SIG-M5 (cell line): ENCODE measurements at regions not wholly inside any gene's neighbourhood (a gene's known extent, or its start where the extent isn't known, plus 50 kb on each side); places are given as distances from the start of the nearest gene placed in this dataset.

Source experiments
- DNase-seq: peaks from one replicate; lab custom pipeline; 2025; lab: John Stamatoyannopoulos, UW

- no peak for DNase-seq
Measured at GRCh38 chr2:149741646-149742045, 154.1 kb upstream of the MMADHC start.

- DNase-seq: no peak
Measured at GRCh38 chr2:149740490-149740889, 152.9 kb upstream of the MMADHC start.

DNA sequence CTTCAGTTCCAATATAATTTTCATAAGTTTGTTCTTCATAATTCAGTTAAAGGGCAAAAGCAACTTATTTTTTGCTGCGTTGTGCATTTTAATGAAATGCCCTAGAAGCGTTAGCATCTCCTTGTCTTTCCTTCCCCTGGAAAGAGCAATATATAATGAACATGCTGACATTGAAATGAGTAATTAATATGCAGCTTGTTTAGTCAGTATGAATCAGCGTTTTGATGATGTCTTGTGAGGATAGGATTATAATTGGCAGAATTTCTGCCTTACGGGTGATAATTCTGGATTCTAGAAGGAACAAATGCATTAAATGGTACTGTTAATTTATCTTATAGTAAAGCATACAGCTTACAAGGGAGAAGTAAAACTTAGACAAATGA, 152.3 kb upstream of the MMADHC start:
- no peak for DNase-seq

GRCh38 chr2:149739171-149739882, 151.8 kb upstream of the MMADHC start:
- no peak for DNase-seq

DNA sequence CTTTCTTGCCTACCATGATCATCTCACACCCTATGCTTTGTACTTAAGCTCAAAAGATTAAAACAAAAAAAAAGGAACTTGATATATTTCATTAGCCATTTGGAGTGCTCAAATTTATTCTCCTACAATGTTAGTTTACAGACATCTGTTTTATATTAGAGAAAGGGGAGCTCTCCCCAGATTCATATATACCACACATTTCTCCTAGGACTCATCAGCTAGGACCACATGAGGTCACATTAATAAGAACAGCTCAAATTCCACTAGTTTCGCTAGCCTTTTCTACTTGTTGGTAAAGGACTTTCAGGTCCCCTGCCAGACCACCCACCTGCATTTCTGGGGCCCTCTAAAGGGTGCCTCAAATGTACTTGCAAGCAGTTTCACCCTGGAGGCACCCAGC, 151.2 kb upstream of the MMADHC start:
- no peak for DNase-seq

DNA sequence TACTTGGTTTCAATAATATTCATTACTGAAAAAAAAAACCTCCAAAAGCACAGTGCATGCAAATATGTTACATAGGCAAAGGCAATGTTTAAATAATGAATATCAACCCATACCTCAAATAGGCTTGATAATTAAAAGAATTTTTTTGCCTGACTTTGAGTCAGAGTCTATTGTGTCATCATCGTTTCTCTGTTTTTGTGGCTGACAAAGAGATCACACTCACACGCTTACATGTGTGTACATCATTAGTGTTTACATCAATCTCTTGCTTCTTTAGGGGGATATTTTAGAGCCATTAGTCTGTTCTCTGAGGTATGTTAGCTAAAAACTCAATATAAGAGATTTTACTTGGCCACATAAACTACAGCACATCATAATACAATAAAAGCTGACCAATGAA, 150.3 kb upstream of the MMADHC start:
- DNase-seq: no peak

GRCh38 chr2:149735237-149735958, 147.8 kb upstream of the MMADHC start:
- no peak for DNase-seq

DNA sequence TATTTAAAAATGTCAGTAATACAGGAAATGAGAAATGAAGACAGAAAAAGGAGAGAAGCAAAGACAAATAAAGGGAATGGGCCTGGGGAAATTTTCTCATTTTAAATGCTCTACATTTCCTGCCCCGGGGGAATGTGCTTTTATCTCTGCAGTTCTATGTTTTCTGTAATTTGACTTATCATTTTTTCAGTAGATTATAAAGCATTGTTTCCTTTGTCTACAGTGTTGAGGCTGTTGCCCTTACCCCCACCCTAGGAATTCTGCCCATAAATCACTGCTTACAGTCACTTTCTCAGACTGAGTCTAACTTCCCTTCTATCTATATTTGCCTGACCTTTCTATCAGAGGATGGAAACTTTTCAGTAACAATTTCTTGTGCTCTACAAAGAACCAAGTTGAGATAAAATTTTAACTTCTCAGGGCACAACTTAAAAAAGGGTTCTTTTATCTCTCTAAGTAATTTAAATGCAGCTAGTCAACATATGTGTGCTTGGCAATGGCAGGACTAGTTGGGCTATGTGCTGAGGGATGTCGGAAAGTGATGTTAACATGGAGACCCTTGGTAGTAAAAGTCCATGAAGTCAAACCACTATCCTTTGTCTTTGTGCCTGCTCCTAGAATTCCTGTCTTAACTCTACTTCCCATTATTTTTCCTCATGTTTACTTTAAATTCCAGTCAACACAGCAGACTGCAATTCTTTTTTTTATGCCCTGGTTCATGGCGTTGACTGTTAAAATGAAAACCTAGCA, 146.5 kb upstream of the MMADHC start:
- no peak for DNase-seq

DNA sequence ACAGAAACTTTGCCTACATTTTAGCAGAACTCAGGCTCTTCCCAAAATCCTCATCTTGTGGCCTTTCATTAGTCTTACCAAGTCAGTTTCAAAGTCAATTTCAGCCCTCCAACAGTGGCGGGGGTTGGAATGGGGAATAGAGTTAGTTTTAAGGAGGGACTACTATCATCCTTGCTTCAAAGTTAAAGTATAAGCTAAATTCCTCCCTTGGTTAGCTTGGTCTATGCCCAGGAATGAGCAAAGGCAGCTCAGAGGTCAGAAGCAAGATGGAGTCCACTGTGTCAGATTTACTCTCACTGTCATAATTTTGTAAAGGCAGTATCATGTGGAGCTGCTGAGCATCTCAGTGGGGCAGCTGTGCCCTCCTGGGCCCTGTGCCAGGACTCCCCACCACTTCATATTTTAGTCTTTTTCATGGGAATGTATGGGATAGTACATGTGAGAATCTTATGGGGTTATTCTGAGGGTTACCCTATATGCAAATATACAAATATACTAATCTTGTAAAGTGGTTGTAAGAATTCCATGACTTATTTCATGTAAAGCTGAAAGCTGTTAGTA, 145.2 kb upstream of the MMADHC start:
- no peak for DNase-seq

GRCh38 chr2:149732001-149732685, 144.6 kb upstream of the MMADHC start:
- no peak for DNase-seq

- no peak for DNase-seq
Measured at GRCh38 chr2:149731079-149731478, 143.5 kb upstream of the MMADHC start.

GRCh38 chr2:149729586-149729985, 142.0 kb upstream of the MMADHC start:
- DNase-seq: no peak

DNA sequence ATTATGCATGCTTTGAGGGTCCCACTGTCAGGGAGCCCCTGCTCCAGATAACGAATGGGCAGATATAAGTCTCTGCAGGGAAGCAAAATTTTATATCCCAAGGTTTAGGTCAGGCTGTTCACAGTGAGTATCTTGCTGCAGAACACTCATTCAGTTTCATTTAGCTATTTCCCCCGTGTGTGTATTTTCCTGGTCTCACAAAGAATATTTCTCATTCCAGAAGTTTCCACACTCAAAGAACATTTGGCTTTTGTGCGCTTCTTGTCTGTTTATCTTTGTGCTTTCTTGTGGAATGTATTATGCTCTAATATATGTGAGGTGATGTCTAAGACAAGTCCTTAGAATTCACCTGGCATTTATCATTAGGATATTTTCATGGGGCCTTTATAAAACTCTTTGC, 140.4 kb upstream of the MMADHC start:
- no peak for DNase-seq

DNA sequence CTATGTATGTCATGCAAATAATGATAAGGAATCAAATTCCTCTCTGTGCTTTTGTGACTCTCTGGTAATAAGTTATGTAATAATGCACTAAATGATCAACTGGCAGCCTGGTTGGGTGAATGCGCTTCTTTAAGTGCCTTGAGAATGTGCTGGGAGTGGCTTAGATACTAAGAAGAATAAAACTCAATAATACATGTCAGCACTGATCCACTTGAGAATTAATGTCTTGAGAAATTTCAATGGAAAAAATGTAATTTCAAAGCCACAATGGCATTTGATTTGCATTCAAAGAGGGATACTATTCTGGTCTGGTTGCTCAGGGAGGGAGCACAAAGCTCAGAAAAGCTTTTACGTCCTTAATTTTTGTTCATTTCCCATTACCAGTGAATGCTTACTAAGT, 137.7 kb upstream of the MMADHC start:
- no peak for DNase-seq

DNA sequence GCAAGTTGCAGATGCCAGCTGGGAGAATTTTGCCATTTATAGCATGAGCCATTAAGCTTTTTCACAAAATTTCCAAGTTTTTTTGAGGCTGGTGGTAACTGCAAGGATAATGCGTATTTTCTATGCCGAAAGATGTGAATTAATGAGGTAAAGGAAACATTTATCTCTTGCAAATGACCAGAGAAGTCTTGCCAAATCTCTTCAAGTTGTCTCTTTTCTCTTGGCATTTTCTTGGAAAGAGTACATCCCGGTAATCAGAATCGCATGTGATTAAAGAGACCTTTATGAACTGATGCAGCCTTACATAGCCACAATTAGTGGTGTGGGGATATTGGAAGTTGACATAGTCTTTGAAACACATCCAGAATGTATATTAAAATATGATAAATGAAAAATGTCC, 136.5 kb upstream of the MMADHC start:
- no peak for DNase-seq

DNA sequence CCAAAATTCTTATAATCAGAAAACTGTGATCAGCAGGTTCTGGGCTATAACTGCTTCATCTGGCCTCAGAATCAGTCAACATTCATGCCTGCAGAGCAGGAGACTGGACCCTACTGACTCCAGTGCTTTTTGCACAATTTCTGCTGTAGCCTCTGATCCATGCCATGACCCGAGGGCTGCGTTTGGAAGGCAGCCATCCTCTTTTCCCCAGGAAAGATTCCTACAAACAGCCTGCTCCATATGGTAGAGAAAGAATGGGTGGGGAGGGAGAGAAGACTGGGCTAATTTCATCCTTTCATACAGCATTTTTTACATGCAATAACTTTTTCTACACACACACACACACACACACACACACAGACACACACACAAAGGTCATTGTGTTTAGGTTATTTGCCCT, 133.0 kb upstream of the MMADHC start:
- no peak for DNase-seq

GRCh38 chr2:149719695-149720094, 132.1 kb upstream of the MMADHC start:
- no peak for DNase-seq

GRCh38 chr2:149716687-149717086, 129.1 kb upstream of the MMADHC start:
- DNase-seq: no peak

DNA sequence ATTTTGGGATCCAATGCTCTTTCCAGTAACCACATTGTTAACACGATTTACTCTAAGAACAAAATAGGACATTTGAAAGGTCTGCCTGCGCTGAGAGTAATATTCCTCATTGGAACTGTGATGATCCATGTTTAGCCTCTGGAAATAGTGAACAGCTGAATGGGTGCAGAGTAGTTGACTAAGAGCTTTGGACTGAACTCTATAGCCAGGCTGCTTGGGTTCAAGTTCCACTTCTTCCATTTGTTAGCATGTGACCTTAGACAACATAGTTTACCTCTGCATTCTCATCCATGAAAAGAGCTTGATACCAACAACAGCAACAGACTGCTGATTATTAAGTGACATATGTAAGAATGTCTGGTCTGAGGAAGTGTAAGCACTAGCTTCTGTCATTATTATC, 128.3 kb upstream of the MMADHC start:
- DNase-seq: no peak

- DNase-seq: no peak
Measured at GRCh38 chr2:149715005-149715592, 127.5 kb upstream of the MMADHC start.

DNA sequence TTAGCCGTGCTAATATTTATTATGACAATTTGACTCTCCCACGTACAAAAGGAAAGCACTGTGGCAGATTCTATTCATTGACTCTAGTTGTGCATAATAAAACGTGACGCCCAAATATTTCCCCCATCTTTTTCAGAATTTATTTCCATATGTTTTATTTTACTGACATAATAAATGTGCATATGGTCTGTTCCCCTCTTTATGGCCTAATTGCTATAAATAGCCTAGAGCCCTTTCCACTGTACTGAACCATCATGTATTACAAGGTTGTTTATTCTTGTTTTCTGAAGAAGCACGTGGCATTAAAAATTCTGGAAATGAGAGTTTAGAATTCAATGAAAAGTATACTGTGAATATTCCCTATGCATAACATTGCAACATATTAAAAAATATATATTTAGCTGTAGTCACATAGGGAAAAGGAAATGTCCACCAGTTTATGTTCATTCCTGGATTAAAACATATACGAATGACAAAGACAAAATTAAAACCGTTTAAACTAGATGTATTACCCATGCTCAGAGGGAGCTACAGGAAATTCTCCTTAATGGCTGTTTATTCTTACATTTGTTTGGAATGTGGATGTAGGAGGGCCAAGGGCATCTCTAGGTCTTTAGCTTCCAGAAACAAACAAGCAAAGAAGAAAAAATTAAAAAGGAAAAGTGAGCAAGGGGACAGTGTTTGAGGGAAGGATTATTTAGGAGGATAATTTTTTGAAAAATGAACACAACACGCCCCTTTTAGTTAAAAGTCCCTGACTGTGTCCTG, 122.1 kb upstream of the MMADHC start:
- no peak for DNase-seq
